ENCODE measurements at regions not wholly inside any gene's neighbourhood (a gene's known extent, or its start where the extent isn't known, plus 50 kb on each side); places are given as distances from the start of the nearest gene placed in this dataset.

- H3K36me3 ChIP-seq = no peaks in the 10 kb centered on the region
- no peaks in the 10 kb centered on the region for H3K4me1 ChIP-seq
- no peak overlapping the region for H3K4me3 ChIP-seq
- no peak for DNase-seq
- H3K27ac ChIP-seq = no peak overlapping the region
- H3K9me3 ChIP-seq = no peaks in the 10 kb centered on the region
- TF ChIP-seq POLR2A (IDR thresholded peaks at IDR 0.05) (no peak), CTCF (IDR thresholded peaks at IDR 0.05) (no peak)
- H3K27me3 ChIP-seq = no peaks in the 10 kb centered on the region
- intact Hi-C loops (cut with DNase I) = no loop called here
- 78 to 82% methylated on average over 6 of the region's 6 CpGs for WGBS, 2 donors
Observed at GRCh38 chr1:38625939-38626338, 233.6 kb downstream of the RRAGC start.

- no peaks in the 10 kb centered on the region for H3K36me3 ChIP-seq
- intact Hi-C loops (cut with DNase I) = no loop called here
- no peaks in the 10 kb centered on the region for H3K4me1 ChIP-seq
- DNase-seq = no peak
- TF ChIP-seq POLR2A (IDR thresholded peaks at IDR 0.05) (no peak), CTCF (IDR thresholded peaks at IDR 0.05) (no peak)
- 63 to 73% methylated on average over 7 to 11 of the region's 14 CpGs for WGBS, 2 donors
- H3K4me3 ChIP-seq = no peak overlapping the region
- no peak overlapping the region for H3K27ac ChIP-seq
- H3K9me3 ChIP-seq = no peaks in the 10 kb centered on the region
- H3K27me3 ChIP-seq = no peaks in the 10 kb centered on the region
Observed at GRCh38 chr1:38624336-38625039, 235.1 kb downstream of the RRAGC start.

GRCh38 chr1:38623529-38623928, 236.0 kb downstream of the RRAGC start:
- 83 to 96% methylated on average over 4 to 7 of the region's 7 CpGs for WGBS, 2 donors
- no peak for TF ChIP-seq POLR2A (IDR thresholded peaks at IDR 0.05)
- no peak for TF ChIP-seq CTCF (IDR thresholded peaks at IDR 0.05)
- H3K36me3 ChIP-seq = no peaks in the 10 kb centered on the region
- intact Hi-C loops (cut with DNase I) = no loop called here
- no peak overlapping the region for H3K27ac ChIP-seq
- H3K4me1 ChIP-seq = no peaks in the 10 kb centered on the region
- H3K9me3 ChIP-seq = no peaks in the 10 kb centered on the region
- no peaks in the 10 kb centered on the region for H3K27me3 ChIP-seq
- no peak overlapping the region for H3K4me3 ChIP-seq
- no peak for DNase-seq

- no peak overlapping the region for H3K4me3 ChIP-seq
- 86 to 90% methylated on average over 6 of the region's 6 CpGs for WGBS, 2 donors
- no peaks in the 10 kb centered on the region for H3K4me1 ChIP-seq
- H3K9me3 ChIP-seq = no peaks in the 10 kb centered on the region
- H3K27me3 ChIP-seq = no peaks in the 10 kb centered on the region
- TF ChIP-seq CTCF (IDR thresholded peaks at IDR 0.05) (no peak), POLR2A (IDR thresholded peaks at IDR 0.05) (no peak)
- no peak overlapping the region for H3K27ac ChIP-seq
- no peaks in the 10 kb centered on the region for H3K36me3 ChIP-seq
- intact Hi-C loops (cut with DNase I) = no loop called here
- DNase-seq = no peak
Observed at GRCh38 chr1:38622197-38622596, 237.4 kb downstream of the RRAGC start.

GRCh38 chr1:38616846-38617245, 242.7 kb downstream of the RRAGC start:
- DNase-seq = no peak
- Histone ChIP-seq H3K9me3 (no peaks in the 10 kb centered on the region), H3K36me3 (no peaks in the 10 kb centered on the region), H3K4me3 (no peak overlapping the region), H3K4me1 (no peaks in the 10 kb centered on the region), H3K27me3 (peaks cover 0 to 26% (median 0%) of the 10 kb centered on the region in 4 donors), H3K27ac (no peak overlapping the region)
- 58 to 81% methylated on average over 3 of the region's 3 CpGs for WGBS, 2 donors
- intact Hi-C loops (cut with DNase I) = no loop called here
- no peak for TF ChIP-seq CTCF (IDR thresholded peaks at IDR 0.05)
- TF ChIP-seq POLR2A (IDR thresholded peaks at IDR 0.05) = no peak
